GM18520 (cell line): ENCODE measurements at regions not wholly inside any gene's neighbourhood (a gene's known extent, or its start where the extent isn't known, plus 50 kb on each side); places are given as distances from the start of the nearest gene placed in this dataset.

Experiments used
- ATAC-seq: cut with Tn5 transposase; IDR thresholded peaks from one replicate; pipeline ENCODE4 v1.9.1; 2021; ENCODE audit not compliant: unreplicated experiment

DNA sequence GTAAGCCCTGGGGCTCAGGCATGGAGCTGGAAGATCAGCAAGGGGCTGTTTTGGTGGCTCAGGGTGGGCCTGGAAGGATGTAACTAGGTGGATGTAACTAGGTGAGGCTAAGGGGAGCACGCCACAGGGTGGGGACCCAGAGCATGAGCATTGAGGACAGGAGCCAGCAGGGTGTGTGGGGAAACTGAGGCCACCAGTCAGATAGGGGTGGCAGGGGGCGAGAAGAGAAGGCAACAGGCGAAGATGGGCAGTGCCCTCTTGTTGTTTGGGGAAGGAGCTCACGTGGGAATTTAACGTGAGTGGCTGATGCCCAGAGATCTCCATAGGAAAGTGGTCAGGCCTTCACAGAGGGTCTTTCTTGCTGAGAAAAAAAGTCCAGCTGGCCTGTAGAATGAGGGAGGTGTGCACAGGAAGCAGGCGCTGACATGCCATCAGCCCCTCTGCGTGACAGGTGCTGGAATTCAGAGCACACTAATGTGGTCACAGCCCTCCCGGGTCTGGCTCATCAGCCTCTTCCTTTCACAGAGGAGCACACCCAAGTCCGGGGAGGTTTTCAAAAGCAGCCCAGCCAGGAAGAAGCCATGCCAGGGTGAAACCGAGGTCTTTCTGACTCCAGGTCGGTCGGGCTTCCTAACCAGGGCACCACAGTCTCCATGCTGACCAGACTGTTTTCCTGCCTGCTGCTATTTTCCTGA is 54.6 kb upstream of the PAX6 start:
- no peak for ATAC-seq

GRCh38 chr11:31863170-31863832 is 52.2 kb upstream of the PAX6 start:
- no peak for ATAC-seq

DNA sequence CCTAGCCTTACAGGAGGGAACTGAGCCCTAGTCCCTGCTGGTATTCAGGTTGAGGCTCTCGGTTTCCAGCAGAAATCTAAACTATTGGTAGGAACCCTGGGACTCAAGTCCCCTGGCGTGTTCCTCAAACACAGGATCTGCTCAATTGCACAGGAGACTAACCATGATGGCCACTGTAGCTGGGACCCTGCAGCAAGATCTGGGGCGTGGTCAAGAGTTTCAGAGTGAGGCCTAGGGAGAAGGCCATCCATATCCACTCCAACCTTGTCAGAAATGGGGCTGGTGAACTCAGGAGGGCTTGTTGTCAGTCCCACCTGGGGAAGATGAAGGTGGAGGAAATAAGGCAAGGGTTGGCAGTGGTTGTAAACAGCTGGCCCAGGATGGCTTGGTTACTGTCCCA is 49.9 kb upstream of the PAX6 start:
- no peak for ATAC-seq
